Neural crest cell (in vitro differentiated cells): ENCODE measurements at regions not wholly inside any gene's neighbourhood (a gene's known extent, or its start where the extent isn't known, plus 50 kb on each side); places are given as distances from the start of the nearest gene placed in this dataset.

ENCODE experiments used
- DNase-seq: peaks from one replicate; pipeline ENCODE4 v3.0.0; 2021; ENCODE audit warnings: low read depth, mixed read lengths, low spot score
- H3K27ac Mint-ChIP-seq: one replicate; pipeline ENCODE4 v1.8.0; 2021; ENCODE audit warnings: mild to moderate bottlenecking, mixed read lengths; ENCODE audit not compliant: unreplicated experiment
- H3K27me3 Mint-ChIP-seq: 2 replicates; pipeline ENCODE4 v1.8.0; 2021; ENCODE audit warnings: low read depth, mild to moderate bottlenecking, mixed read lengths
- H3K36me3 Mint-ChIP-seq: 2 replicates; pipeline ENCODE4 v1.8.0; 2021; ENCODE audit warnings: low read depth, mild to moderate bottlenecking, mixed read lengths
- H3K4me1 Mint-ChIP-seq: 2 replicates; pipeline ENCODE4 v1.8.0; 2021; ENCODE audit warnings: mixed read lengths
- H3K4me3 Mint-ChIP-seq: one replicate; pipeline ENCODE4 v1.8.0; 2021; ENCODE audit warnings: mild to moderate bottlenecking, mixed read lengths
- H3K9me3 Mint-ChIP-seq: 2 replicates; pipeline ENCODE4 v1.8.0; 2021; ENCODE audit warnings: mixed read lengths
- CTCF ChIP-seq: fragments of 200-600 bp; sonication (generic); conservative IDR thresholded peaks from 2 replicates; pipeline ENCODE4 v1.5.0; 2021; ENCODE audit warnings: antibody characterized with exemption, mild to moderate bottlenecking

GRCh38 chr14:86510491-86510890 lies 980.5 kb downstream of the FLRT2 start:
- no peak for DNase-seq
- no peak overlapping the region for H3K27ac Mint-ChIP-seq
- no peaks in the 10 kb centered on the region for H3K4me1 Mint-ChIP-seq
- H3K9me3 Mint-ChIP-seq = peaks cover 2% of the 10 kb centered on the region
- no peaks in the 10 kb centered on the region for H3K27me3 Mint-ChIP-seq
- no peak overlapping the region for H3K4me3 Mint-ChIP-seq
- H3K36me3 Mint-ChIP-seq = no peaks in the 10 kb centered on the region
- TF ChIP-seq CTCF = no peak

- Mint-ChIP-seq H3K36me3 (no peaks in the 10 kb centered on the region), H3K27ac (no peak overlapping the region), H3K4me3 (no peak overlapping the region), H3K27me3 (no peaks in the 10 kb centered on the region), H3K9me3 (no peaks in the 10 kb centered on the region), H3K4me1 (no peaks in the 10 kb centered on the region)
- no peak for TF ChIP-seq CTCF
- no peak for DNase-seq
These were observed 975.9 kb downstream of the FLRT2 start for GRCh38 chr14:86505808-86506207.

- Mint-ChIP-seq H3K27me3 (no peaks in the 10 kb centered on the region), H3K36me3 (no peaks in the 10 kb centered on the region), H3K27ac (no peak overlapping the region), H3K4me3 (no peak overlapping the region), H3K4me1 (no peaks in the 10 kb centered on the region), H3K9me3 (no peaks in the 10 kb centered on the region)
- TF ChIP-seq CTCF = no peak
- no peak for DNase-seq
These were observed 971.7 kb downstream of the FLRT2 start for GRCh38 chr14:86501611-86502010.

GRCh38 chr14:86491743-86492142 lies 961.8 kb downstream of the FLRT2 start:
- H3K27me3 Mint-ChIP-seq = no peaks in the 10 kb centered on the region

GRCh38 chr14:86481104-86481503 lies 951.2 kb downstream of the FLRT2 start:
- Mint-ChIP-seq H3K4me1 (no peaks in the 10 kb centered on the region), H3K36me3 (no peaks in the 10 kb centered on the region), H3K4me3 (no peak overlapping the region), H3K27ac (no peak overlapping the region), H3K27me3 (no peaks in the 10 kb centered on the region), H3K9me3 (no peaks in the 10 kb centered on the region)
- TF ChIP-seq CTCF = no peak
- no peak for DNase-seq

More at GRCh38 chr14:86491743-86492142, 961.8 kb downstream of the FLRT2 start:
- no peak for TF ChIP-seq CTCF
- H3K27ac Mint-ChIP-seq = no peak overlapping the region
- H3K4me1 Mint-ChIP-seq = no peaks in the 10 kb centered on the region
- no peak for DNase-seq
- H3K4me3 Mint-ChIP-seq = no peak overlapping the region
- no peaks in the 10 kb centered on the region for H3K36me3 Mint-ChIP-seq
- H3K9me3 Mint-ChIP-seq = no peaks in the 10 kb centered on the region

- Mint-ChIP-seq H3K27ac (no peak overlapping the region), H3K36me3 (no peaks in the 10 kb centered on the region), H3K4me3 (no peak overlapping the region), H3K27me3 (no peaks in the 10 kb centered on the region), H3K4me1 (no peaks in the 10 kb centered on the region), H3K9me3 (peaks cover 6% of the 10 kb centered on the region)
- DNase-seq = no peak
- no peak for TF ChIP-seq CTCF
These were observed 934.4 kb downstream of the FLRT2 start for GRCh38 chr14:86464341-86464740.
